ENCODE measurements at regions not wholly inside any gene's neighbourhood (a gene's known extent, or its start where the extent isn't known, plus 50 kb on each side); places are given as distances from the start of the nearest gene placed in this dataset.

GRCh38 chr6:97656706-97657350 lies 373.8 kb upstream of the MMS22L start:
- Histone ChIP-seq H3K4me3 (no peak overlapping the region), H3K27ac (no peak overlapping the region), H3K9me3 (no peaks in the 10 kb centered on the region), H3K4me1 (no peaks in the 10 kb centered on the region), H3K27me3 (no peaks in the 10 kb centered on the region), H3K36me3 (no peaks in the 10 kb centered on the region)
- no peak for DNase-seq
- TF ChIP-seq CTCF (IDR thresholded peaks at IDR 0.05) = no peak
- TF ChIP-seq EP300 (IDR thresholded peaks at IDR 0.05) = no peak
- WGBS, 2 donors = 54 to 69% methylated on average over 8 of the region's 8 CpGs
- intact Hi-C loops (cut with DNase I) = no loop called here

- H3K4me1 ChIP-seq = no peaks in the 10 kb centered on the region
- H3K27me3 ChIP-seq = no peaks in the 10 kb centered on the region
- no peak overlapping the region for H3K4me3 ChIP-seq
- H3K9me3 ChIP-seq = no peaks in the 10 kb centered on the region
- DNase-seq = no peak
- H3K36me3 ChIP-seq = no peaks in the 10 kb centered on the region
- TF ChIP-seq EP300 (IDR thresholded peaks at IDR 0.05) (no peak), CTCF (IDR thresholded peaks at IDR 0.05) (no peak), POLR2A (IDR thresholded peaks at IDR 0.05) (no peak), POLR2AphosphoS5 (IDR thresholded peaks at IDR 0.05) (no peak)
- no peak overlapping the region for H3K27ac ChIP-seq
- intact Hi-C loops (cut with DNase I) = no loop called here
- 35 to 58% methylated on average over 2 of the region's 2 CpGs for WGBS, 2 donors
Observed at GRCh38 chr6:97658090-97658489, 375.1 kb upstream of the MMS22L start.

DNA sequence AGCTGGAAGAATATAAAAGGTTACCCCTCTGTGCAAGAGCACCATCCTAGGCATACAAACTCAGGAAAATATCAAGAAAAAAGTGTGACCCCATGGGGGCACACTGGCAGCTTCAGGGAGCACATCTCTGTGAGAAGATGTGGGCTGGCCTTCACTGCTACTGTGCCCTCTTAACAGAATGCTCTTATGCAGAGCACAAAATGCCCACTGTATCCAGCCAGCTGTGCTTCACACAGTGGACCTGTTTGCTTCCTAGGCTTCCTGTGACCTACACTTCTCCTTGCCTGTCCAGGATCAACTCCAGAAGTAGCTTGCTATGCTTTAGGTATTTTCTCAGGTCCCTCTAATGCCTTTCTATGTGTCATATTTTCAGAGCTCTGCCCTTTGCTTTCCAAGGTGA lies 380.2 kb upstream of the MMS22L start:
- Histone ChIP-seq H3K9me3 (no peaks in the 10 kb centered on the region), H3K4me3 (no peak overlapping the region), H3K27me3 (no peaks in the 10 kb centered on the region), H3K4me1 (no peaks in the 10 kb centered on the region), H3K27ac (no peak overlapping the region), H3K36me3 (no peaks in the 10 kb centered on the region)
- intact Hi-C loops (cut with DNase I) = no loop called here
- TF ChIP-seq EP300 (IDR thresholded peaks at IDR 0.05) (no peak), POLR2A (IDR thresholded peaks at IDR 0.05) (no peak), POLR2AphosphoS5 (IDR thresholded peaks at IDR 0.05) (no peak), CTCF (IDR thresholded peaks at IDR 0.05) (no peak)
- DNase-seq = no peak

- WGBS, 2 donors = 69 to 74% methylated on average over 5 of the region's 5 CpGs
- no peaks in the 10 kb centered on the region for H3K27me3 ChIP-seq
- H3K27ac ChIP-seq = no peak overlapping the region
- intact Hi-C loops (cut with DNase I) = no loop called here
- no peak for DNase-seq
- H3K4me3 ChIP-seq = no peak overlapping the region
- H3K4me1 ChIP-seq = peaks cover 0 to 8% (median 4%) of the 10 kb centered on the region in 4 donors
- H3K9me3 ChIP-seq = no peaks in the 10 kb centered on the region
- TF ChIP-seq EP300 (IDR thresholded peaks at IDR 0.05) = no peak
- TF ChIP-seq POLR2A (IDR thresholded peaks at IDR 0.05) = no peak
- TF ChIP-seq POLR2AphosphoS5 (IDR thresholded peaks at IDR 0.05) = no peak
- no peak for TF ChIP-seq CTCF (IDR thresholded peaks at IDR 0.05)
- no peaks in the 10 kb centered on the region for H3K36me3 ChIP-seq
Observed at GRCh38 chr6:97665446-97665845, 382.4 kb upstream of the MMS22L start.

DNA sequence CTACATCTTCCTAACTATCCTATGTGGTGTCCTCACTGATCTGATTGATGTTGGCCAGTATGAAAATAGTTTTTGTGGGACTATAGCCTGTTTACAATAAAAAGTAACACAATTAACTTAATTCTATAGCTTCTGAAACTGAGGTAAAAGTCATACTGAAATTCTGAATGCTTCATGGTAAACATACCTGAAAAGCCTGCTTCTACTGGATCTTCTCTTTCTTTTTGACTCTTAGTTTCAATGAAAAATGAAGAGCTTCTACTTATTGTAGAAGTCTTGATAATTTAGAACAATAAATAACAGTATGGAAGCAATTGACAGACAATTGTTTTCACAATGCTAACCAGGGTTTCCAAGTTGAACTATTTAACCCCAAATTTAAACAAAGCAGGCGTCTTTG lies 383.9 kb upstream of the MMS22L start:
- Histone ChIP-seq H3K27ac (no peak overlapping the region), H3K9me3 (no peaks in the 10 kb centered on the region), H3K4me1 (peaks cover 0 to 8% (median 4%) of the 10 kb centered on the region in 4 donors), H3K27me3 (no peaks in the 10 kb centered on the region), H3K36me3 (no peaks in the 10 kb centered on the region), H3K4me3 (no peak overlapping the region)
- no peak for DNase-seq
- TF ChIP-seq POLR2AphosphoS5 (IDR thresholded peaks at IDR 0.05) (no peak), EP300 (IDR thresholded peaks at IDR 0.05) (no peak), POLR2A (IDR thresholded peaks at IDR 0.05) (no peak), CTCF (IDR thresholded peaks at IDR 0.05) (no peak)
- WGBS, 2 donors = 40 to 71% methylated on average over 1 of the region's 1 CpG
- intact Hi-C loops (cut with DNase I) = no loop called here

Data from sigmoid colon (tissue), 6 donors.